ENCODE measurements at regions not wholly inside any gene's neighbourhood (a gene's known extent, or its start where the extent isn't known, plus 50 kb on each side); places are given as distances from the start of the nearest gene placed in this dataset.

DNA sequence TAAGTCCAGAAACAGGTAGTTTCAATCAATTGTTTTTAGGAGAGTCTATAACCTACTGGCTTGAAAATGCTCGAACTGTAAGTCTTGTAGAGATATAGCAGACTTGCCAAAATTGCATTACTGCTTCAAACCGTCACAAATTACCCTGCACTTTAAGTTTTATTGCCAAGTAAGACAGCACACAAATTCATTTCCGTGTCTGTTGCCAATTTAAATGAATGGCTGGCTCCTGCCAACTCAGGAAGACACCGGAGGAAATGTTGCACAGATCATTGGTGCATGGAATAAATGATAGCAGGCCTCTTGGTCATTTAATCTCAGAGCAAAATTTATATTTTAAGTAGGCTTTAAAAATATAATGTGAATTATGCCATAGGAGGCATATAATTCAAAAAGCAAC is 438.1 kb downstream of the HACE1 start:
- Histone ChIP-seq H3K4me3 (ENCODE audit: low read length in 2 of 2) (no peak overlapping the region), H3K27ac (ENCODE audit: low read depth in 1 of 2, low read length in 2 of 2) (no peak overlapping the region), H3K9me3 (ENCODE audit: control insufficient read depth, low read length) (no peaks in the 10 kb centered on the region), H3K27me3 (ENCODE audit: control insufficient read depth in 1 of 2, insufficient read depth in 2 of 2, low read length in 1 of 2) (no peaks in the 10 kb centered on the region), H3K36me3 (ENCODE audit: control insufficient read depth in 1 of 2, insufficient read depth in 2 of 2, low read length in 1 of 2) (no peaks in the 10 kb centered on the region), H3K4me1 (ENCODE audit: control insufficient read depth in 1 of 2, insufficient read depth in 2 of 2, low read length in 2 of 2) (no peaks in the 10 kb centered on the region)
- 57 to 66% methylated on average over 4 of the region's 4 CpGs for WGBS, 2 donors
- intact Hi-C loops (cut with DNase I): no loop called here
- ATAC-seq (ENCODE audit: low FRiP score) (no peak), DNase-seq (no peak)

DNA sequence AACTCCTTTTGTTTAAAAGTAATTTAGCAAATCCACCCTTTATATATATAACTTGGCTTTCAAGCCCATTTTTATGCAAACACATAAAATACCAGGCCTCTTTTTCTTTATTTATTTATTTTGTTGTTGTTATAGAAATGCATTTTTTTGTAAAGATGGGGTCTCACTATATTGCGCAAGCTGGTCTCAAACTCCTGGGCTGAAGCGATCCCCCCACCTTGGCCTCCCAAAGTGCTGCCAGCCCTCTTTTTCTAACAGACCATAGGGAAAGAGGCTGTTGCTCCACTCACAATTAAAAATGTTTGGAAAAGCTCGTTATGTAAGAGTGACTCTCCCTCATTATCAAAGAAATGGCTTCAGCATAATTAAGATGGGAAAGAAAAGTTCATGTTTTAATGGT is 440.9 kb downstream of the HACE1 start:
- H3K9me3 ChIP-seq (ENCODE audit: control insufficient read depth, low read length): no peaks in the 10 kb centered on the region

DNA sequence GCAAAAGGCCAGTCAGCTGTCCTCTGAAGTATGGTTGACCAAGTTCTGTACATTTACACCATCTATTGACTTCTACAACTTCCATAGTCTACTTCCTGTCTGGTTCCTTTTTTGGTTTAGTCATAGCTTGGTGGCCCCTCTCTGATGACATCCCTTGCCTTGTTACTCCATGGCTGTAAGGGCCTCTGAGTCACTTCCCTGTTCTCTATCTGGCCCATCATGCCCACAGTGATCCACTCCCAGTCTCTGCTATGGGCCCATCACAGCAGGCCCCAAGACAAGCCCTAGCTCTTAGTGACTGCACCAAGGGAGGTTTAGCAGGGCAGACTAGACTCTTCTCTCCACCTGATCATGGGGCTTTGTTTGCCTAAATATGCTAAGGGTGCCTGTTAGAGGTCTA is 441.6 kb downstream of the HACE1 start:
- DNase-seq (no peak), ATAC-seq (ENCODE audit: low FRiP score) (no peak)
- Histone ChIP-seq H3K4me1 (ENCODE audit: control insufficient read depth in 1 of 2, insufficient read depth in 2 of 2, low read length in 2 of 2) (no peaks in the 10 kb centered on the region), H3K27ac (ENCODE audit: low read depth in 1 of 2, low read length in 2 of 2) (no peak overlapping the region), H3K4me3 (ENCODE audit: low read length in 2 of 2) (no peak overlapping the region), H3K9me3 (ENCODE audit: control insufficient read depth, low read length) (no peaks in the 10 kb centered on the region), H3K36me3 (ENCODE audit: control insufficient read depth in 1 of 2, insufficient read depth in 2 of 2, low read length in 1 of 2) (no peaks in the 10 kb centered on the region), H3K27me3 (ENCODE audit: control insufficient read depth in 1 of 2, insufficient read depth in 2 of 2, low read length in 1 of 2) (no peaks in the 10 kb centered on the region)
- intact Hi-C loops (cut with DNase I): no loop called here

More for the DNA sequence above, 440.9 kb downstream of the HACE1 start:
- intact Hi-C loops (cut with DNase I): no loop called here
- ATAC-seq (ENCODE audit: low FRiP score) (no peak), DNase-seq (no peak)
- Histone ChIP-seq H3K36me3 (ENCODE audit: control insufficient read depth in 1 of 2, insufficient read depth in 2 of 2, low read length in 1 of 2) (no peaks in the 10 kb centered on the region), H3K4me1 (ENCODE audit: control insufficient read depth in 1 of 2, insufficient read depth in 2 of 2, low read length in 2 of 2) (no peaks in the 10 kb centered on the region), H3K27ac (ENCODE audit: low read depth in 1 of 2, low read length in 2 of 2) (no peak overlapping the region), H3K4me3 (ENCODE audit: low read length in 2 of 2) (no peak overlapping the region), H3K27me3 (ENCODE audit: control insufficient read depth in 1 of 2, insufficient read depth in 2 of 2, low read length in 1 of 2) (no peaks in the 10 kb centered on the region)
- 93 to 98% methylated on average over 3 of the region's 3 CpGs for WGBS, 2 donors

DNA sequence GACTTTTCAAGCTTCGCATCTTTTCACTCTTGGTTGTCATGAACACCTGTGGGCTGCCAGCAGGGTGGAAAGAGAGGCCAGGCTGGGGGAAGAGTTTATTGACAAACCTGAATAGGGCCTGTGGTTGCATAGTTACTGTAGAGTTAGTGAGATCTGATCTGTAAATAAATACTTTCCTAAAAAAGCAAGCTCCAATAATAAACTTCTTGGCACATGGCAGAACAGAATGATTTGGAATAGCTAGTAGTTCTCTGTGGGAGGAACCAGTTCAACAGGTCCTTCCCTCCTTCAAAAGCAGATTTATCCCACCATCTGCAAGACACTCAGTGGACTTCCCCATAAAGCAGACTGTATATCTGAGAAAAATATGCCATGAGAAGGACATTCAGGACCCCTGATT is 445.0 kb downstream of the HACE1 start:
- H3K9me3 ChIP-seq (ENCODE audit: control insufficient read depth, low read length): no peaks in the 10 kb centered on the region
- H3K27ac ChIP-seq (ENCODE audit: low read depth in 1 of 2, low read length in 2 of 2): no peak overlapping the region
- H3K4me3 ChIP-seq (ENCODE audit: low read length in 2 of 2): no peak overlapping the region
- no peaks in the 10 kb centered on the region for H3K4me1 ChIP-seq (ENCODE audit: control insufficient read depth in 1 of 2, insufficient read depth in 2 of 2, low read length in 2 of 2)
- no peak for ATAC-seq (ENCODE audit: low FRiP score)
- no peak for DNase-seq
- H3K36me3 ChIP-seq (ENCODE audit: control insufficient read depth in 1 of 2, insufficient read depth in 2 of 2, low read length in 1 of 2): no peaks in the 10 kb centered on the region
- 99 to 100% methylated on average over 1 of the region's 1 CpG for WGBS, 2 donors
- H3K27me3 ChIP-seq (ENCODE audit: control insufficient read depth in 1 of 2, insufficient read depth in 2 of 2, low read length in 1 of 2): no peaks in the 10 kb centered on the region
- intact Hi-C loops (cut with DNase I): no loop called here

DNA sequence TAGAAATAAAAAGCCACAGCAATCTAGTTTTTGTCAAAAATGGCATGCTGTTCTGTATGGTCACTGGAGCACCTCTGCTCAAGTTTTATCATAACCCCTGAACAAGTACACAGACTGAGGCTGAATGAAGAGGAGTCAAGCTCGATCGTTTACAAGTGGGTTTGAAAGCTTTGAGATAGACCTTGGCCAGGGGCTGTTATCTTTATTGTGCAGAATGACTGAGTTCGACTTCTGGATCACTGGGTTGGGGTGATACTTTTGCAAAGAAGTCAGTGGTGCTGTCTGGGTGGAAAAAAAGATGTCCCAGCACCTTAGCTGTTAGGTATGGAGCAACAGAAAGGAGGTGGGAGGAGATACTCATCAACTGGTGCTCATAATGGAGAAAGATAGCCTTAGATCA is 446.0 kb downstream of the HACE1 start:
- WGBS, 2 donors: 87 to 92% methylated on average over 3 of the region's 3 CpGs
- ATAC-seq (ENCODE audit: low FRiP score) (no peak), DNase-seq (no peak)
- no peaks in the 10 kb centered on the region for H3K4me1 ChIP-seq (ENCODE audit: control insufficient read depth in 1 of 2, insufficient read depth in 2 of 2, low read length in 2 of 2)
- no peaks in the 10 kb centered on the region for H3K27me3 ChIP-seq (ENCODE audit: control insufficient read depth in 1 of 2, insufficient read depth in 2 of 2, low read length in 1 of 2)
- H3K36me3 ChIP-seq (ENCODE audit: control insufficient read depth in 1 of 2, insufficient read depth in 2 of 2, low read length in 1 of 2): no peaks in the 10 kb centered on the region
- H3K4me3 ChIP-seq (ENCODE audit: low read length in 2 of 2): no peak overlapping the region
- H3K9me3 ChIP-seq (ENCODE audit: control insufficient read depth, low read length): no peaks in the 10 kb centered on the region
- intact Hi-C loops (cut with DNase I): no loop called here
- H3K27ac ChIP-seq (ENCODE audit: low read depth in 1 of 2, low read length in 2 of 2): no peak overlapping the region

DNA sequence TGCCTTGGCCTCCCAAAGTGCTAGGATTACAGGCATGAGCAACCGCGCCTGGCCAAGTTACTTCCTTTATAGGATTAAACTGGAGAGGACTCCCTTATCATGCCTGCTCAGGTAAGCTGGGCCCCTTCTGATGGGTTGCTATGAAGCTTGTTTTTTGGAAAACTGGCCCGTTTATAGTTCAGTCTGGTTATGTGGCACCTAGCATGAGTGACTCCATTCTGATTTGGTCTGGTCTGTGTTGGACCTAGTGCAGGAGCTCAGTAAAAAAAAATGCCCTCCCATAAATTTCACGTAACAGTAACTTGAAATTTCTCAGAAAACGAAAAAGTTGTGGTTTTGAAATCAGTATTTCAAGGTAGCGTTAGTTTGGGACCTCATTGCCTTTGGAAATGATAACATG is 448.4 kb downstream of the HACE1 start:
- WGBS, 2 donors: 85 to 88% methylated on average over 6 of the region's 6 CpGs
- Histone ChIP-seq H3K36me3 (ENCODE audit: control insufficient read depth in 1 of 2, insufficient read depth in 2 of 2, low read length in 1 of 2) (no peaks in the 10 kb centered on the region), H3K4me1 (ENCODE audit: control insufficient read depth in 1 of 2, insufficient read depth in 2 of 2, low read length in 2 of 2) (no peaks in the 10 kb centered on the region), H3K9me3 (ENCODE audit: control insufficient read depth, low read length) (no peaks in the 10 kb centered on the region), H3K27ac (ENCODE audit: low read depth in 1 of 2, low read length in 2 of 2) (no peak overlapping the region), H3K4me3 (ENCODE audit: low read length in 2 of 2) (no peak overlapping the region), H3K27me3 (ENCODE audit: control insufficient read depth in 1 of 2, insufficient read depth in 2 of 2, low read length in 1 of 2) (no peaks in the 10 kb centered on the region)
- ATAC-seq (ENCODE audit: low FRiP score) (no peak), DNase-seq (no peak)
- intact Hi-C loops (cut with DNase I): no loop called here

DNA sequence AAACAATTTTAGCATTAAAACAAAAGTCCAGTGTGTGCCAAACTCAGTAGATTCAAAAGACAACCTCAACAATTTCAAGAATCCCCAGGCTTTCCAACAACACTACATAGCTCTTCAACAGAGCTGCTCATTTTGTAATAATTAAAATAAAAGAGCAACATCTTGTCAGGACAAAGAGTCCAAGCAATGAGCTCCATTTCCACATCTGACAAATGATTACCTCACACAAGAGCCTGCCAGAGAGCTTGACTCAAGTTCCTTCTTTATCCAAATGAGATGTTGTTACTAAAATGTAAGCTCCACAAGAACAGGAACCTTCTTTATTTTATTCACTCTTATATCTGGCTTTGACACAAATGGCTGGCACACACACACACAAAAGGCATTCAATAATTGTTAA is 449.8 kb downstream of the HACE1 start:
- no peaks in the 10 kb centered on the region for H3K4me1 ChIP-seq (ENCODE audit: control insufficient read depth in 1 of 2, insufficient read depth in 2 of 2, low read length in 2 of 2)
- ATAC-seq (ENCODE audit: low FRiP score) (no peak), DNase-seq (no peak)
- H3K36me3 ChIP-seq (ENCODE audit: control insufficient read depth in 1 of 2, insufficient read depth in 2 of 2, low read length in 1 of 2): no peaks in the 10 kb centered on the region
- H3K4me3 ChIP-seq (ENCODE audit: low read length in 2 of 2): no peak overlapping the region
- H3K27ac ChIP-seq (ENCODE audit: low read depth in 1 of 2, low read length in 2 of 2): no peak overlapping the region
- no peaks in the 10 kb centered on the region for H3K9me3 ChIP-seq (ENCODE audit: control insufficient read depth, low read length)
- no peaks in the 10 kb centered on the region for H3K27me3 ChIP-seq (ENCODE audit: control insufficient read depth in 1 of 2, insufficient read depth in 2 of 2, low read length in 1 of 2)
- intact Hi-C loops (cut with DNase I): no loop called here

DNA sequence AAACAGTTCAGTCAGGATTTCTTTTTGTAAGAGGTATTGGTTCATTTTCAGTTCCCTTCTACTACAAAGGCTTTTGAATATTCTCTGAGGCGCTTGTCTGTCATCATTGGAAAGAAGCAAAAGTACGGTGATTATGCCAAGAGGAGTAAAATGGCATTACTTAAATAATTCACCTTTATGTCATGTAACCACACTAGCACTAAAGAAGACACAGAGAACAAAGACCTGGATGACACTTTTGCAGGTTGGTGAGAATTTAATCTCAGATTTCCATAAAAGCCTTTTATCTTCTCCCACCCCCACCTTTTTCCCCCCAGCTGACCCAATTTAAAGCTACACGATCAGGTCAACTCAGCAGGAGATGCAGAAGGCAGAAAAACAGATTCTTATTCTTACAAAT is 451.8 kb downstream of the HACE1 start:
- DNase-seq (no peak), ATAC-seq (ENCODE audit: low FRiP score) (no peak)
- no peaks in the 10 kb centered on the region for H3K36me3 ChIP-seq (ENCODE audit: control insufficient read depth in 1 of 2, insufficient read depth in 2 of 2, low read length in 1 of 2)
- no peaks in the 10 kb centered on the region for H3K27me3 ChIP-seq (ENCODE audit: control insufficient read depth in 1 of 2, insufficient read depth in 2 of 2, low read length in 1 of 2)
- no peaks in the 10 kb centered on the region for H3K4me1 ChIP-seq (ENCODE audit: control insufficient read depth in 1 of 2, insufficient read depth in 2 of 2, low read length in 2 of 2)
- no peak overlapping the region for H3K27ac ChIP-seq (ENCODE audit: low read depth in 1 of 2, low read length in 2 of 2)
- H3K4me3 ChIP-seq (ENCODE audit: low read length in 2 of 2): no peak overlapping the region
- 57 to 64% methylated on average over 3 of the region's 3 CpGs for WGBS, 2 donors
- intact Hi-C loops (cut with DNase I): no loop called here
- no peaks in the 10 kb centered on the region for H3K9me3 ChIP-seq (ENCODE audit: control insufficient read depth, low read length)

DNA sequence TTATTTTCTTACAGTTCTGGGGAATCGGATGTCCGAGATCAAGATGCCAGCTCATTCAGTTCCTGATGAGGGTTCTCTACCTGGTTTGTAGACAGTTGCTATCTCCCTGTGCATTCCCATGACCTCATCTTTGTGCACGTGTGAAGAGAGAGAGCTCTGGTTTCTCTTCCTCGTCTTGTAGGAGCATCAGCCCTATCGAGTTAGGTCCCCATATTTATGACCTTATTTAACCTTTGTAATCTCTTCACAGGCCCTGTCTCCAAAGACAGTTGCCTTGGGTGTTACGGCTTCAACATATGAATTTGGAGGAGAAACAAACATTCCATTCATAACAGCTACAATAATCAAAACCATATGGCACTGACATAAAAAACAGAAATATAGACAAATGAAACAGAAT is 455.3 kb downstream of the HACE1 start:
- H3K4me3 ChIP-seq (ENCODE audit: low read length in 2 of 2): no peak overlapping the region
- no peak overlapping the region for H3K27ac ChIP-seq (ENCODE audit: low read depth in 1 of 2, low read length in 2 of 2)
- DNase-seq: no peak
- no peaks in the 10 kb centered on the region for H3K9me3 ChIP-seq (ENCODE audit: control insufficient read depth, low read length)
- H3K36me3 ChIP-seq (ENCODE audit: control insufficient read depth in 1 of 2, insufficient read depth in 2 of 2, low read length in 1 of 2): no peaks in the 10 kb centered on the region
- 49 to 55% methylated on average over 6 of the region's 6 CpGs for WGBS, 2 donors
- H3K27me3 ChIP-seq (ENCODE audit: control insufficient read depth in 1 of 2, insufficient read depth in 2 of 2, low read length in 1 of 2): no peaks in the 10 kb centered on the region
- H3K4me1 ChIP-seq (ENCODE audit: control insufficient read depth in 1 of 2, insufficient read depth in 2 of 2, low read length in 2 of 2): no peaks in the 10 kb centered on the region
- ATAC-seq (ENCODE audit: low FRiP score): no peak
- intact Hi-C loops (cut with DNase I): no loop called here

DNA sequence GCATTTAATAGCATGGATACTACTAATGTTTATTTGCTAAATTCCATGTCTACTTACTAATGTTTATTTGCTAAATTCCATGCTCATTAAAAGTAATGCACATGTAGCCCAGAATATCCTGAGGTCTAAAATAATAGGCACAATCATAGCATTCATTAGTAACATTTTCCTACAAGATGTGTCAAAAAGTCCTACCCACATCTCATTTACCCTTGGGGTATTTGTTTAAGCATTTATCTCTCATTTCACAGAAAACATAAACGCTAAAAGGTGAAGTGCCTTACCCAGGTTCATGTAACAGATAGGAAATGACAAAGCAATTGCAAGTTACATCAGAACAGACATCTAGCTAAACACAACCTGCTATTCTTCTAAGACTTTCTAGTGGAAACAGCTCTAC is 457.1 kb downstream of the HACE1 start:
- Histone ChIP-seq H3K4me1 (ENCODE audit: control insufficient read depth in 1 of 2, insufficient read depth in 2 of 2, low read length in 2 of 2) (no peaks in the 10 kb centered on the region), H3K27ac (ENCODE audit: low read depth in 1 of 2, low read length in 2 of 2) (no peak overlapping the region), H3K27me3 (ENCODE audit: control insufficient read depth in 1 of 2, insufficient read depth in 2 of 2, low read length in 1 of 2) (no peaks in the 10 kb centered on the region), H3K36me3 (ENCODE audit: control insufficient read depth in 1 of 2, insufficient read depth in 2 of 2, low read length in 1 of 2) (no peaks in the 10 kb centered on the region), H3K9me3 (ENCODE audit: control insufficient read depth, low read length) (peaks cover 1% of the 10 kb centered on the region), H3K4me3 (ENCODE audit: low read length in 2 of 2) (no peak overlapping the region)
- no peak for DNase-seq
- no peak for ATAC-seq (ENCODE audit: low FRiP score)
- intact Hi-C loops (cut with DNase I): no loop called here
- WGBS, 2 donors: 79 to 92% methylated on average over 1 of the region's 1 CpG
